Urinary bladder (tissue), 3 donors: ENCODE measurements at regions not wholly inside any gene's neighbourhood (a gene's known extent, or its start where the extent isn't known, plus 50 kb on each side); places are given as distances from the start of the nearest gene placed in this dataset.
"Not testable (repeated sequence)": the region's sequence is repeated elsewhere in the genome, so short reads cannot be mapped to it uniquely, and the experiment has no call there.

ENCODE experiments used
- DNase-seq: peaks from one replicate; pipeline ENCODE4 v3.0.0-alpha.2; 2015; ENCODE audit errors: extremely low spot score
- H3K27ac ChIP-seq: one replicate; pipeline ENCODE4 v1.5.1; 2013; ENCODE audit warnings: low read depth, mild to moderate bottlenecking, moderate library complexity
- H3K36me3 ChIP-seq: one replicate; pipeline ENCODE4 v1.6.1; 2013; ENCODE audit warnings: mild to moderate bottlenecking, moderate library complexity; ENCODE audit not compliant: insufficient read depth
- H3K4me1 ChIP-seq: one replicate; pipeline ENCODE4 v1.6.1; 2013; ENCODE audit warnings: mild to moderate bottlenecking, moderate library complexity; ENCODE audit not compliant: insufficient read depth
- H3K4me3 ChIP-seq: one replicate; pipeline ENCODE4 v1.5.1; 2013; ENCODE audit warnings: low read depth, low read length
- WGBS: extraction: QIAGEN DNeasy Blood & Tissue Kit; methylation state at CpG from one replicate; pipeline ENCODE4 v1.1.7; 2013; 5-methylcytosine and 5-hydroxymethylcytosine counted together
- donor health status: healthy with polysubstance abuse.
- donor health status: healthy.

GRCh38 chr9:67312504-67312903 lies 320.2 kb upstream of the SPATA31A3 start:
- H3K27ac ChIP-seq, DNase-seq, H3K4me3 ChIP-seq, H3K4me1 ChIP-seq, H3K36me3 ChIP-seq: not testable (repeated sequence)
- WGBS, result no CpG with 5 or more reads among the region's 5 CpGs

- H3K36me3 ChIP-seq, DNase-seq, H3K4me1 ChIP-seq, H3K27ac ChIP-seq, H3K4me3 ChIP-seq: not testable (repeated sequence)
- WGBS, result no CpG with 5 or more reads among the region's 8 CpGs
These were observed 314.8 kb upstream of the SPATA31A3 start for GRCh38 chr9:67307109-67307508.

- H3K27ac ChIP-seq, H3K4me1 ChIP-seq, H3K36me3 ChIP-seq, H3K4me3 ChIP-seq, DNase-seq: not testable (repeated sequence)
- no CpG with 5 or more reads among the region's 6 CpGs for WGBS
These were observed 296.4 kb upstream of the SPATA31A3 start for GRCh38 chr9:67288797-67289196.

GRCh38 chr9:67288117-67288735 lies 295.9 kb upstream of the SPATA31A3 start:
- not testable (repeated sequence) for H3K4me1 ChIP-seq, DNase-seq, H3K27ac ChIP-seq, H3K4me3 ChIP-seq, H3K36me3 ChIP-seq
- no CpG with 5 or more reads among the region's 46 CpGs for WGBS

- no CpG with 5 or more reads among the region's 6 CpGs for WGBS
- not testable (repeated sequence) for H3K27ac ChIP-seq, DNase-seq, H3K4me1 ChIP-seq, H3K4me3 ChIP-seq, H3K36me3 ChIP-seq
These were observed 291.9 kb upstream of the SPATA31A3 start for GRCh38 chr9:67284299-67284698.

- WGBS, result no CpG with 5 or more reads among the region's 4 CpGs
- not testable (repeated sequence) for H3K4me3 ChIP-seq, H3K27ac ChIP-seq, H3K36me3 ChIP-seq, DNase-seq, H3K4me1 ChIP-seq
These were observed 289.2 kb upstream of the SPATA31A3 start for GRCh38 chr9:67281574-67281973.

GRCh38 chr9:67269692-67270091 lies 277.3 kb upstream of the SPATA31A3 start:
- WGBS, result no CpG with 5 or more reads among the region's 1 CpG
- not testable (repeated sequence) for H3K27ac ChIP-seq, H3K36me3 ChIP-seq, H3K4me3 ChIP-seq, DNase-seq, H3K4me1 ChIP-seq

- not testable (repeated sequence) for H3K36me3 ChIP-seq, H3K4me3 ChIP-seq, H3K4me1 ChIP-seq, H3K27ac ChIP-seq, DNase-seq
- no CpG with 5 or more reads among the region's 6 CpGs for WGBS
These were observed 265.5 kb upstream of the SPATA31A3 start for GRCh38 chr9:67257894-67258293.

GRCh38 chr9:67248967-67249366 lies 256.6 kb upstream of the SPATA31A3 start:
- DNase-seq, H3K27ac ChIP-seq, H3K36me3 ChIP-seq, H3K4me1 ChIP-seq, H3K4me3 ChIP-seq: not testable (repeated sequence)
- no CpG with 5 or more reads among the region's 1 CpG for WGBS

- not testable (repeated sequence) for H3K36me3 ChIP-seq, H3K4me3 ChIP-seq, DNase-seq, H3K27ac ChIP-seq, H3K4me1 ChIP-seq
- 98% methylated on average over 15 of the region's 16 CpGs for WGBS
These were observed 219.7 kb upstream of the SPATA31A3 start for GRCh38 chr9:67212073-67212472.

GRCh38 chr9:67210842-67211241 lies 218.5 kb upstream of the SPATA31A3 start:
- H3K4me3 ChIP-seq, H3K4me1 ChIP-seq, H3K36me3 ChIP-seq, H3K27ac ChIP-seq, DNase-seq: not testable (repeated sequence)
- 71% methylated on average over 1 of the region's 3 CpGs for WGBS

GRCh38 chr9:67208831-67209437 lies 216.6 kb upstream of the SPATA31A3 start:
- not testable (repeated sequence) for H3K36me3 ChIP-seq, H3K4me3 ChIP-seq, H3K4me1 ChIP-seq, DNase-seq, H3K27ac ChIP-seq
- WGBS, result 74% methylated on average over 3 of the region's 6 CpGs

GRCh38 chr9:67196135-67196534 lies 203.8 kb upstream of the SPATA31A3 start:
- WGBS, result 70% methylated on average over 6 of the region's 7 CpGs
- not testable (repeated sequence) for DNase-seq, H3K27ac ChIP-seq, H3K4me1 ChIP-seq, H3K36me3 ChIP-seq, H3K4me3 ChIP-seq

- H3K27ac ChIP-seq, H3K4me1 ChIP-seq, H3K36me3 ChIP-seq, H3K4me3 ChIP-seq, DNase-seq: not testable (repeated sequence)
- WGBS, result no CpG with 5 or more reads among the region's 8 CpGs
These were observed 203.0 kb upstream of the SPATA31A3 start for GRCh38 chr9:67195357-67195756.
